Ovary (tissue), 7 donors: ENCODE measurements at regions not wholly inside any gene's neighbourhood (a gene's known extent, or its start where the extent isn't known, plus 50 kb on each side); places are given as distances from the start of the nearest gene placed in this dataset.

Experiments
- DNase-seq, 5 donors: peaks; one replicate each; pipeline ENCODE4 v3.0.0-alpha.2; 2019 to 2020
- H3K27ac ChIP-seq, 2 donors: fragments of 200-600 bp; one replicate each; pipeline versions ENCODE4 v1.5.1 to v1.8.0; 2019 to 2022
- H3K27me3 ChIP-seq: fragments of 200-600 bp; one replicate; pipeline ENCODE4 v1.8.0; 2022
- H3K36me3 ChIP-seq: fragments of 200-600 bp; sonication (generic); one replicate; pipeline ENCODE4 v1.5.1; 2019
- H3K4me1 ChIP-seq: one replicate; pipeline ENCODE4 v1.8.1; 2013; ENCODE audit warnings: mild to moderate bottlenecking, moderate library complexity; ENCODE audit not compliant: insufficient read depth
- H3K4me3 ChIP-seq: fragments of 200-600 bp; sonication (generic); one replicate; pipeline ENCODE4 v1.5.1; 2017
- H3K9me3 ChIP-seq, 2 donors: fragments of 200-600 bp in 1 of 2; sonication (generic) in 1 of 2; one replicate each; pipeline versions ENCODE4 v1.5.1 to v1.8.1; 2013 to 2019; ENCODE audit warnings: mild to moderate bottlenecking in 1 of 2, moderate library complexity in 1 of 2
- EP300 ChIP-seq: sonication (generic); formaldehyde crosslinking; IDR thresholded peaks from one replicate; pipeline ENCODE4 v1.6.1; 2017; ENCODE audit warnings: antibody characterized with exemption
- POLR2A ChIP-seq: fragments of 450-650 bp; IDR thresholded peaks from one replicate; pipeline ENCODE4 v1.6.1; 2017; ENCODE audit warnings: antibody characterized with exemption, mild to moderate bottlenecking, moderate library complexity
- WGBS, 3 donors: extraction: QIAGEN DNeasy Blood & Tissue Kit in 1 of 3; methylation state at CpG; one replicate each; pipeline versions ENCODE4 v1.1.5 to v1.1.7; 2013 to 2017; 5-methylcytosine and 5-hydroxymethylcytosine counted together
- intact Hi-C, 4 donors: fragments of 100-400 bp; cut with DNase I; formaldehyde crosslinking; loops; one replicate each; pipeline versions ENCODE4 v1.11.0 to v1.15.1; 2022 to 2023
- TF ChIP-seq, protein P1 (sequence below), 3 donors: fragments of 450-650 bp in 2 of 3; fragments of 200-600 bp in 1 of 3; IDR thresholded peaks; one replicate each; pipeline versions ENCODE4 v1.5.1 to v1.8.0; 2016 to 2022; ENCODE audit warnings: antibody characterized with exemption in 3 of 3, mild to moderate bottlenecking in 1 of 3
- donor health status: DM: no; HTN: no; CAD: no; lungs with moderate emphysema.
- donor health status: DM: no; HTN: no; CAD: no.
- donor health status: Bipolar disorder and iron deficiency.
- donor health status: DM: no; HTN: no; CAD: no.
- donor health status: DM: yes; HTN: yes; CAD: no.

- peaks cover 3% of the 10 kb centered on the region for H3K4me1 ChIP-seq
- no peaks in the 10 kb centered on the region for H3K9me3 ChIP-seq
- peak in 3 of 5 donors; percentile 12 to 38 (median 31) for DNase-seq
- TF ChIP-seq, protein P1, sequence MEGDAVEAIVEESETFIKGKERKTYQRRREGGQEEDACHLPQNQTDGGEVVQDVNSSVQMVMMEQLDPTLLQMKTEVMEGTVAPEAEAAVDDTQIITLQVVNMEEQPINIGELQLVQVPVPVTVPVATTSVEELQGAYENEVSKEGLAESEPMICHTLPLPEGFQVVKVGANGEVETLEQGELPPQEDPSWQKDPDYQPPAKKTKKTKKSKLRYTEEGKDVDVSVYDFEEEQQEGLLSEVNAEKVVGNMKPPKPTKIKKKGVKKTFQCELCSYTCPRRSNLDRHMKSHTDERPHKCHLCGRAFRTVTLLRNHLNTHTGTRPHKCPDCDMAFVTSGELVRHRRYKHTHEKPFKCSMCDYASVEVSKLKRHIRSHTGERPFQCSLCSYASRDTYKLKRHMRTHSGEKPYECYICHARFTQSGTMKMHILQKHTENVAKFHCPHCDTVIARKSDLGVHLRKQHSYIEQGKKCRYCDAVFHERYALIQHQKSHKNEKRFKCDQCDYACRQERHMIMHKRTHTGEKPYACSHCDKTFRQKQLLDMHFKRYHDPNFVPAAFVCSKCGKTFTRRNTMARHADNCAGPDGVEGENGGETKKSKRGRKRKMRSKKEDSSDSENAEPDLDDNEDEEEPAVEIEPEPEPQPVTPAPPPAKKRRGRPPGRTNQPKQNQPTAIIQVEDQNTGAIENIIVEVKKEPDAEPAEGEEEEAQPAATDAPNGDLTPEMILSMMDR (IDR thresholded peaks at IDR 0.05): no peak
- TF ChIP-seq EP300 (no peak), POLR2A (no peak)
- H3K27ac ChIP-seq: no peak overlapping the region
- intact Hi-C loops: no loop called here
- 74 to 76% (median 76%) methylated on average over 8 of the region's 8 CpGs for WGBS, 3 donors
- H3K4me3 ChIP-seq: peak overlapping the region; percentile 45
- H3K27me3 ChIP-seq: no peaks in the 10 kb centered on the region
- H3K36me3 ChIP-seq: no peaks in the 10 kb centered on the region
These were observed 102.6 kb downstream of the ESM1 start for GRCh38 chr5:54882841-54883240.

GRCh38 chr5:54882101-54882500 is 103.3 kb downstream of the ESM1 start:
- TF ChIP-seq, protein P1 (IDR thresholded peaks at IDR 0.05): no peak
- no peak for TF ChIP-seq EP300
- no peak for TF ChIP-seq POLR2A
- 72 to 95% (median 73%) methylated on average over 4 of the region's 4 CpGs for WGBS, 3 donors
- H3K36me3 ChIP-seq: no peaks in the 10 kb centered on the region
- intact Hi-C loops: no loop called here
- no peak overlapping the region for H3K4me3 ChIP-seq
- no peaks in the 10 kb centered on the region for H3K27me3 ChIP-seq
- no peak for DNase-seq
- H3K27ac ChIP-seq: no peak overlapping the region
- peaks cover 3% of the 10 kb centered on the region for H3K4me1 ChIP-seq
- H3K9me3 ChIP-seq: no peaks in the 10 kb centered on the region

DNA sequence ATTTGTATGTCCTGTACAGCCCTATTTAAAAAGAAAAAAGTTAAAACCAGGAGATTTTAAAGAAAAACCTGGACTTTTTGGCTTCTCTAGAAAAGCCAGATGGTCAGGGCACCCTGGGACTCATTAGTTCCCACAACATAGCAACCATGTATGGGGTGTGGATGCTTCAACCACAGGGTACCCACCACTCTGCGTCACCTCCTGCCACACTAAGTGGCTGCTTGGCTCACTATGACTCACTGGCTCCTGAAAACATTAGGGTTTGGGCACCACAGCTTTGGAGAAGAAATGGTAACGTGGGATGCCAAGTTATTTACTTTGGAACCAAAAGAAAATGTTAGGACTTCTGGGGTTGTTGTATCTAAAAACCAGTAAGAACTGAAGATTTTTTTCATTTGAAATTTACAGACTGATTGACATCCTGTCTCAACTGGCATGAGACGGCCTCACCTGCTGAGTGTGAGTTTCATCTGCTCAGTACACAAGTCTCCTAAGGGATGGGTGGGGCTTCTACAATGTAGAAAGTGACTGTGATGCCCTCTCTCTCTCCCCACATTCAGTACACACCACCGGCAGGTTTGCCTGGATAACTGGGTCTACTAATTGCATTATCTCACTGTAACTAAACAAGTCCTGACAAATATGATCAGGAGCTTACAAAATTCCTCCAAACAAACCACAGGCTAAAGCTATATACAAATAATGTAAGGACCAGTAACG is 103.9 kb downstream of the ESM1 start:
- Histone ChIP-seq H3K4me3 (no peak overlapping the region), H3K9me3 (no peaks in the 10 kb centered on the region), H3K27ac (no peak overlapping the region), H3K36me3 (no peaks in the 10 kb centered on the region), H3K27me3 (no peaks in the 10 kb centered on the region), H3K4me1 (peaks cover 3% of the 10 kb centered on the region)
- WGBS, 3 donors: 75 to 78% (median 77%) methylated on average over 5 of the region's 5 CpGs
- TF ChIP-seq, protein P1 (IDR thresholded peaks at IDR 0.05): no peak
- TF ChIP-seq POLR2A: no peak
- TF ChIP-seq EP300: no peak
- DNase-seq: no peak
- intact Hi-C loops: no loop called here

DNA sequence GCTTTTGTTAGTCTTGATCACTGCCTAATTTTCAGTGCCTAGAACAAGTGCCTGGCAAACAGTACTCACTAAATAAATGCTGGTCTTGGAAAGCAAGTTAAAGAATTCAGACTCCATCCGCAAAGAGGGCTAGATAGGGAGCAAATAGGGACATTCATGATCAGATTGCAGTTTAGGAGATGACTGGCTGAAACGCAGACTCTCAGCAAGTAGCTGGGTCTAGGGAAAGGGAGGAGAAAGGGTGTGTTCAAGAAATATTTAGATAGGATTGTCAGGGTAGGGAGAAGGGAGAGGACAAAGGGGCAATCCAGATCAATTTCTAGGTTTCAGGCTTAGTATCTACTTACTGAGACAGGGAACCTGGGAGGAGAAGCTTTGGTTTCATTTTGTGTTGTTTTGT is 108.4 kb downstream of the ESM1 start:
- H3K4me3 ChIP-seq: no peak overlapping the region
- H3K27ac ChIP-seq: no peak overlapping the region
- H3K4me1 ChIP-seq: no peaks in the 10 kb centered on the region
- H3K27me3 ChIP-seq: no peaks in the 10 kb centered on the region
- TF ChIP-seq, protein P1 (IDR thresholded peaks at IDR 0.05): no peak
- TF ChIP-seq POLR2A (no peak), EP300 (no peak)
- intact Hi-C loops: no loop called here
- no peak for DNase-seq
- no peaks in the 10 kb centered on the region for H3K36me3 ChIP-seq
- 89 to 96% (median 92%) methylated on average over 2 of the region's 2 CpGs for WGBS, 3 donors
- no peaks in the 10 kb centered on the region for H3K9me3 ChIP-seq
